ENCODE measurements at regions not wholly inside any gene's neighbourhood (a gene's known extent, or its start where the extent isn't known, plus 50 kb on each side); places are given as distances from the start of the nearest gene placed in this dataset.

GRCh38 chr11:80727315-80727714 is 1286.5 kb upstream of the TENM4 start:
- no peak for DNase-seq
- Histone ChIP-seq H3K9me3 (no peaks in the 10 kb centered on the region), H3K27me3 (ENCODE audit: low read depth) (no peaks in the 10 kb centered on the region), H3K4me3 (no peak overlapping the region), H3K4me1 (no peaks in the 10 kb centered on the region), H3K27ac (no peak overlapping the region), H3K36me3 (no peaks in the 10 kb centered on the region)
- intact Hi-C loops (cut with DNase I) = no loop called here
- no peak for ATAC-seq
- TF ChIP-seq, protein P1, sequence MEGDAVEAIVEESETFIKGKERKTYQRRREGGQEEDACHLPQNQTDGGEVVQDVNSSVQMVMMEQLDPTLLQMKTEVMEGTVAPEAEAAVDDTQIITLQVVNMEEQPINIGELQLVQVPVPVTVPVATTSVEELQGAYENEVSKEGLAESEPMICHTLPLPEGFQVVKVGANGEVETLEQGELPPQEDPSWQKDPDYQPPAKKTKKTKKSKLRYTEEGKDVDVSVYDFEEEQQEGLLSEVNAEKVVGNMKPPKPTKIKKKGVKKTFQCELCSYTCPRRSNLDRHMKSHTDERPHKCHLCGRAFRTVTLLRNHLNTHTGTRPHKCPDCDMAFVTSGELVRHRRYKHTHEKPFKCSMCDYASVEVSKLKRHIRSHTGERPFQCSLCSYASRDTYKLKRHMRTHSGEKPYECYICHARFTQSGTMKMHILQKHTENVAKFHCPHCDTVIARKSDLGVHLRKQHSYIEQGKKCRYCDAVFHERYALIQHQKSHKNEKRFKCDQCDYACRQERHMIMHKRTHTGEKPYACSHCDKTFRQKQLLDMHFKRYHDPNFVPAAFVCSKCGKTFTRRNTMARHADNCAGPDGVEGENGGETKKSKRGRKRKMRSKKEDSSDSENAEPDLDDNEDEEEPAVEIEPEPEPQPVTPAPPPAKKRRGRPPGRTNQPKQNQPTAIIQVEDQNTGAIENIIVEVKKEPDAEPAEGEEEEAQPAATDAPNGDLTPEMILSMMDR (IDR thresholded peaks at IDR 0.05) = no peak

DNA sequence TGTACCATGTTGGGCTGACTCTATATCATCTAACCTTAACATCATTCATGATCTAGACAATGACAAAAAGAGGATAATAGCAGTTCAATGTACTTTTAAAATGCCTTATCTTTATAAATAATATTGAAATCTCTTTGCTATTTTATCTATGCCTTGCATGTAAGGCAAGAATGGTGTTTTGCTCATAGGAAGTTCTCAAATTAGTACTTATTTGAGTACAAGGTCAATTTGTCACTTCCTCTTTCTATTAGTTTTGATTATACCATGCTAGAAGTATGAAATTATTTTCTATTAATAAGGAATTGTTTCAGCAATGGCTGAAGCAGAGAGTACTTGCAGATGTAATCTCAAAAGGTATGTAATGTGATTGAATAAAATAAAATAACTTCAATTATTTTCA is 1285.4 kb upstream of the TENM4 start:
- Histone ChIP-seq H3K27me3 (ENCODE audit: low read depth) (no peaks in the 10 kb centered on the region), H3K9me3 (no peaks in the 10 kb centered on the region), H3K4me1 (no peaks in the 10 kb centered on the region), H3K4me3 (no peak overlapping the region), H3K36me3 (no peaks in the 10 kb centered on the region), H3K27ac (no peak overlapping the region)
- TF ChIP-seq, protein P1 (IDR thresholded peaks at IDR 0.05) = no peak
- DNase-seq = no peak
- intact Hi-C loops (cut with DNase I) = no loop called here
- ATAC-seq = no peak

DNA sequence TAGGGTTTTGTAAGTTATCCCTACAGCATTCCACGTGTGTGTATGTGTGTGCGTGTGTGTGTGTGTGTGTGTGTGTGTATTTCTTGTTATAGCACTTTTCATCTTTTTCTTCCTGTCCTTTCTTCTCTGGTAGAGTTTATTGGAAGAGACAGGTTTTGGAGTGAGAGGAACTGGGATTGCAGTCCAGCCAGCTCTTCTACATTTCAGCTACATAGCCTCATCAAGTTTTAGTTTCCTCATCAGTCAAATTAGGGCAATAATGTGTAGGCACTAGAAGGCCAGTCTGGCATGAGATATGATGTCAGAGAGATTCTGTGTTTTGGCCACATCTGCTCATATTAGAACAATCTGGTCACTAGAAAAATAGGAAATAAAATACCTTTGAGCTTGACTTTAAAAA is 1283.5 kb upstream of the TENM4 start:
- H3K36me3 ChIP-seq = no peaks in the 10 kb centered on the region
- TF ChIP-seq, protein P1 (IDR thresholded peaks at IDR 0.05) = no peak
- no peak for DNase-seq
- H3K27me3 ChIP-seq (ENCODE audit: low read depth) = no peaks in the 10 kb centered on the region
- no peaks in the 10 kb centered on the region for H3K9me3 ChIP-seq
- no peak overlapping the region for H3K4me3 ChIP-seq
- no peak for ATAC-seq
- intact Hi-C loops (cut with DNase I) = no loop called here
- no peak overlapping the region for H3K27ac ChIP-seq
- no peaks in the 10 kb centered on the region for H3K4me1 ChIP-seq

GRCh38 chr11:80722629-80723028 is 1281.8 kb upstream of the TENM4 start:
- H3K27me3 ChIP-seq (ENCODE audit: low read depth) = no peaks in the 10 kb centered on the region
- H3K4me1 ChIP-seq = no peaks in the 10 kb centered on the region
- TF ChIP-seq, protein P1 (IDR thresholded peaks at IDR 0.05) = no peak
- no peaks in the 10 kb centered on the region for H3K36me3 ChIP-seq
- intact Hi-C loops (cut with DNase I) = no loop called here
- no peak overlapping the region for H3K27ac ChIP-seq
- no peaks in the 10 kb centered on the region for H3K9me3 ChIP-seq
- H3K4me3 ChIP-seq = no peak overlapping the region
- DNase-seq (no peak), ATAC-seq (no peak)

GRCh38 chr11:80720295-80720694 is 1279.5 kb upstream of the TENM4 start:
- Histone ChIP-seq H3K27me3 (ENCODE audit: low read depth) (no peaks in the 10 kb centered on the region), H3K36me3 (no peaks in the 10 kb centered on the region), H3K9me3 (no peaks in the 10 kb centered on the region), H3K4me3 (no peak overlapping the region), H3K27ac (no peak overlapping the region), H3K4me1 (no peaks in the 10 kb centered on the region)
- DNase-seq (no peak), ATAC-seq (no peak)
- TF ChIP-seq, protein P1 (IDR thresholded peaks at IDR 0.05) = no peak
- intact Hi-C loops (cut with DNase I) = no loop called here

GRCh38 chr11:80719292-80719646 is 1278.4 kb upstream of the TENM4 start:
- Histone ChIP-seq H3K4me1 (no peaks in the 10 kb centered on the region), H3K9me3 (no peaks in the 10 kb centered on the region), H3K27me3 (ENCODE audit: low read depth) (no peaks in the 10 kb centered on the region), H3K36me3 (no peaks in the 10 kb centered on the region), H3K27ac (no peak overlapping the region), H3K4me3 (no peak overlapping the region)
- no peak for ATAC-seq
- intact Hi-C loops (cut with DNase I) = no loop called here
- no peak for DNase-seq
- TF ChIP-seq, protein P1 (IDR thresholded peaks at IDR 0.05) = no peak

All from lower lobe of right lung (tissue), 2 donors.